Urothelium cell line (cell line): ENCODE measurements at regions not wholly inside any gene's neighbourhood (a gene's known extent, or its start where the extent isn't known, plus 50 kb on each side); places are given as distances from the start of the nearest gene placed in this dataset.

Experiments
- DNase-seq: peaks from one replicate; pipeline ENCODE4 v3.0.0; 2011; ENCODE audit warnings: low spot score, mixed read lengths
- FAIRE-seq: peaks from 2 replicates; lab custom pipeline; 2011; peaks lifted over from hg19 to GRCh38; lab: Jason Lieb, UNC

GRCh38 chr2:147045113-147045512 lies 799.7 kb upstream of the ACVR2A start:
- FAIRE-seq, result no peak
- DNase-seq, result peak; percentile 35

- FAIRE-seq (no peak), DNase-seq (no peak)
Measured at GRCh38 chr2:147041121-147041494, 803.7 kb upstream of the ACVR2A start.

- FAIRE-seq, result no peak
- DNase-seq, result no peak
Measured at GRCh38 chr2:147040298-147041120, 804.3 kb upstream of the ACVR2A start.

GRCh38 chr2:147037048-147037447 lies 807.8 kb upstream of the ACVR2A start:
- FAIRE-seq, result no peak
- no peak for DNase-seq

- no peak for DNase-seq
- FAIRE-seq, result no peak
Measured at GRCh38 chr2:147033044-147033443, 811.8 kb upstream of the ACVR2A start.

- DNase-seq, result no peak
- FAIRE-seq, result no peak
Measured at GRCh38 chr2:147031897-147032296, 812.9 kb upstream of the ACVR2A start.

GRCh38 chr2:147030966-147031720 lies 813.7 kb upstream of the ACVR2A start:
- no peak for DNase-seq
- no peak for FAIRE-seq

GRCh38 chr2:147027436-147027835 lies 817.4 kb upstream of the ACVR2A start:
- FAIRE-seq, result no peak
- no peak for DNase-seq

- no peak for FAIRE-seq
- no peak for DNase-seq
Measured at GRCh38 chr2:147026664-147027295, 818.0 kb upstream of the ACVR2A start.

- FAIRE-seq, result no peak
- DNase-seq, result no peak
Measured at GRCh38 chr2:147025646-147026585, 818.9 kb upstream of the ACVR2A start.

GRCh38 chr2:147019311-147019710 lies 825.5 kb upstream of the ACVR2A start:
- FAIRE-seq (no peak), DNase-seq (no peak)

- no peak for DNase-seq
- no peak for FAIRE-seq
Measured at GRCh38 chr2:147017951-147018645, 826.7 kb upstream of the ACVR2A start.

- DNase-seq (no peak), FAIRE-seq (no peak)
Measured at GRCh38 chr2:147016181-147016580, 828.6 kb upstream of the ACVR2A start.

GRCh38 chr2:147015591-147015990 lies 829.2 kb upstream of the ACVR2A start:
- no peak for DNase-seq
- FAIRE-seq, result no peak

GRCh38 chr2:147013696-147014392 lies 831.0 kb upstream of the ACVR2A start:
- no peak for DNase-seq
- no peak for FAIRE-seq

GRCh38 chr2:147008481-147008880 lies 836.3 kb upstream of the ACVR2A start:
- no peak for DNase-seq
- no peak for FAIRE-seq

- DNase-seq (no peak), FAIRE-seq (no peak)
Measured at GRCh38 chr2:147006736-147007141, 838.1 kb upstream of the ACVR2A start.

- no peak for FAIRE-seq
- DNase-seq, result no peak
Measured at GRCh38 chr2:147003081-147003480, 841.7 kb upstream of the ACVR2A start.

GRCh38 chr2:147002256-147002655 lies 842.6 kb upstream of the ACVR2A start:
- no peak for DNase-seq
- FAIRE-seq, result no peak
